Activated CD4-positive, alpha-beta T cell treated with anti-CD3 and anti-CD28 coated beads, Interleukin-2, amount 10 ng/mL, durations not matched to agents 24 days and 14 days (primary cell): ENCODE measurements at regions not wholly inside any gene's neighbourhood (a gene's known extent, or its start where the extent isn't known, plus 50 kb on each side); places are given as distances from the start of the nearest gene placed in this dataset.

Source experiments
- DNase-seq: peaks from one replicate; pipeline ENCODE4 v3.0.0; 2022
- H3K27ac Mint-ChIP-seq: one replicate; pipeline ENCODE4 v1.8.0; 2022; ENCODE audit warnings: mild to moderate bottlenecking, mixed read lengths
- H3K27me3 Mint-ChIP-seq: one replicate; pipeline ENCODE4 v1.8.0; 2022; ENCODE audit warnings: mixed read lengths
- H3K36me3 Mint-ChIP-seq: one replicate; pipeline ENCODE4 v1.8.0; 2022; ENCODE audit warnings: low read depth, mild to moderate bottlenecking, mixed read lengths
- H3K4me1 Mint-ChIP-seq: one replicate; pipeline ENCODE4 v1.8.0; 2021; ENCODE audit warnings: mixed read lengths
- H3K4me3 Mint-ChIP-seq: one replicate; pipeline ENCODE4 v1.8.0; 2022; ENCODE audit warnings: mild to moderate bottlenecking, moderate library complexity, mixed read lengths
- H3K9me3 Mint-ChIP-seq: one replicate; pipeline ENCODE4 v1.8.0; 2021; ENCODE audit warnings: mixed read lengths
- intact Hi-C: fragments of 100-400 bp; cut with micrococcal nuclease; formaldehyde crosslinking; loops from one replicate; pipeline ENCODE4 v1.15.1; 2023

DNA sequence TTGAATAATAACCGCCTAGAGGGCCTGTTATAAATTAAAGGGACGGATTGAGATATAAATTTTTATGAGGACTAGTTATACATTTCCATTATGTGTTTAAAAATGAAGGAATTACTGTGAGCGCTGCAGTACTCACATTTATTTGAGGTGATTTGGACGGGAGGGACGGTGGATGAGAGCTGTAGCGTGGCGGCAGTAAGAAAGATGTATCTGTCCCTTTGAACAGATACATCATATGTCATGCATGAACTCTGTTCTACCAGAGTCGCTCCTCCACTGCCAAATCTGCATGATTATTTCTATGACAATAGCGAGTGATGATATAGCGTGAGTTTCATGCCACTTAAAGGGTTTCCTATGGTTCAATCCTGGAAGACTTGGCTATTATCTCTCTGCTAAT, 538.8 kb downstream of the MCTP2 start:
- H3K27ac Mint-ChIP-seq, result no peak overlapping the region
- no peak for DNase-seq
- peaks cover 2% of the 10 kb centered on the region for H3K4me1 Mint-ChIP-seq
- H3K36me3 Mint-ChIP-seq, result no peaks in the 10 kb centered on the region
- H3K9me3 Mint-ChIP-seq, result no peaks in the 10 kb centered on the region
- H3K4me3 Mint-ChIP-seq, result no peak overlapping the region
- H3K27me3 Mint-ChIP-seq, result no peaks in the 10 kb centered on the region
- intact Hi-C loops, result no loop called here

- peaks cover 2% of the 10 kb centered on the region for H3K4me1 Mint-ChIP-seq
- H3K4me3 Mint-ChIP-seq, result no peak overlapping the region
- intact Hi-C loops, result no loop called here
- H3K36me3 Mint-ChIP-seq, result no peaks in the 10 kb centered on the region
- H3K27ac Mint-ChIP-seq, result no peak overlapping the region
- peak; percentile 13 for DNase-seq
- no peaks in the 10 kb centered on the region for H3K9me3 Mint-ChIP-seq
- H3K27me3 Mint-ChIP-seq, result no peaks in the 10 kb centered on the region
These were observed 545.7 kb downstream of the MCTP2 start for GRCh38 chr15:94777037-94777436.

DNA sequence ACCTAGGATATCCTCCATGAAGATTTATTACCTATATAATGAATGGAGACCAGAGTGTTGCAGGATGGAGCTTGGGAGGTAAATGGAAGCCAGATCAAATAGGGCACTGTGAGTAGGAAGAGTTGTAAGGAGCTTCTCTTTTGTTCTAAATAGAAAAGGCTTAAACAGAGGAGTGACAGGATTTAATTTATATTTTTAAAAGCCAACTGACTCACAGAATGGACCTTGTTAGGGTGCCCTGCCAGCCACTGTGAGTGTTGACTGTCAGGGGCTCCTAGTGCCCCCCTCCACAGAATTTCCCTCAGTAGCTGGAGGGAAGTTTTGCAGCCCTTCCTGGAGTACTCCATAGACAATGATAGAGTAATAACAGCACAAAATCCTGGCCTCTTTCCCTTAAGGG, 547.5 kb downstream of the MCTP2 start:
- Mint-ChIP-seq H3K4me1 (peaks cover 2% of the 10 kb centered on the region), H3K27me3 (no peaks in the 10 kb centered on the region), H3K36me3 (no peaks in the 10 kb centered on the region), H3K27ac (no peak overlapping the region), H3K4me3 (no peak overlapping the region), H3K9me3 (no peaks in the 10 kb centered on the region)
- intact Hi-C loops, result no loop called here
- DNase-seq, result peak; percentile 7

- intact Hi-C loops, result no loop called here
- no peak overlapping the region for H3K4me3 Mint-ChIP-seq
- H3K27me3 Mint-ChIP-seq, result no peaks in the 10 kb centered on the region
- no peak for DNase-seq
- H3K4me1 Mint-ChIP-seq, result no peaks in the 10 kb centered on the region
- no peaks in the 10 kb centered on the region for H3K36me3 Mint-ChIP-seq
- no peaks in the 10 kb centered on the region for H3K9me3 Mint-ChIP-seq
- no peak overlapping the region for H3K27ac Mint-ChIP-seq
These were observed 548.8 kb downstream of the MCTP2 start for GRCh38 chr15:94780166-94780565.

DNA sequence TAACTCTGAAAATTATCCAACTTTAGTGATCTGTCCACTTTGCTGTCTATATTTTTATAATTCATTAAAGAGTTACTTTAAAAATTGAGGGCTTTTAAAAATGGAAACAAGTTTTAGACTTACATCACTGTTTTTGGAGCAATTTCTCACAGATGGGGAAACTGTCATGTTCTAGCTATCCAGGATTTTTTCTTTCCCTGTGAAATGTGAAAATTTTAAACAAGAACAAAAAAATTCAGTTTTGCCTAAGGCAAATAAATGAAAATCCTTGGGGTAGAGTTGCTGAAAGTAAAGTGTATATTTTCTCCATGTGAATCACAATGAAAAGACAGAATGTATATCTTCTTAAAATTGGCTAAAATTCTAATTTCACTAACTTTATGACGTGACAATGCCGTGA, 553.7 kb downstream of the MCTP2 start:
- H3K36me3 Mint-ChIP-seq, result no peaks in the 10 kb centered on the region
- no peaks in the 10 kb centered on the region for H3K27me3 Mint-ChIP-seq
- intact Hi-C loops, result no loop called here
- no peak overlapping the region for H3K4me3 Mint-ChIP-seq
- peak; percentile 9 for DNase-seq
- no peaks in the 10 kb centered on the region for H3K9me3 Mint-ChIP-seq
- no peaks in the 10 kb centered on the region for H3K4me1 Mint-ChIP-seq
- no peak overlapping the region for H3K27ac Mint-ChIP-seq

- Mint-ChIP-seq H3K27me3 (no peaks in the 10 kb centered on the region), H3K4me3 (no peak overlapping the region), H3K27ac (no peak overlapping the region)
These were observed 559.6 kb downstream of the MCTP2 start for GRCh38 chr15:94791008-94791407.

DNA sequence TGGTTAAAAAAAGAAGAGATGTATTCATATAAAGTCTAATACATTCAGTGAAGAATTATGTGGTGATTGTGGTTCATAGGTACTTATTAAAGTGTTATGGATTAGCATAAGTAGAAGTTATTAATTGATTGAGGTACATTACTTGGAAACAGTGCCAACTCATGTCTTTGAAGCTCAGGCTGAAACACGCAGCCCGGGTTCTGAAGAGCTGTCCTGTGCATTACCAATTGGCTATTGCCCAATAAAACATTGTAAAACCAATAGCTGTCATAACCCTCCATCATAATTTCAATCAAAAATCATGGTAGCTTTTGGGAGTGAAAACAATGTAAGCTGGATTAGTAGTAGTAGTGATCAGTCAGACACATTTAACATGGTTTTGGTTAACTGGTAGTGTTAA, 560.1 kb downstream of the MCTP2 start:
- DNase-seq, result no peak
- Mint-ChIP-seq H3K4me1 (no peaks in the 10 kb centered on the region), H3K4me3 (no peak overlapping the region), H3K27me3 (no peaks in the 10 kb centered on the region), H3K27ac (no peak overlapping the region), H3K9me3 (no peaks in the 10 kb centered on the region), H3K36me3 (no peaks in the 10 kb centered on the region)
- intact Hi-C loops, result no loop called here

More at GRCh38 chr15:94791008-94791407, 559.6 kb downstream of the MCTP2 start:
- DNase-seq, result no peak
- Mint-ChIP-seq H3K4me1 (no peaks in the 10 kb centered on the region), H3K9me3 (no peaks in the 10 kb centered on the region), H3K36me3 (no peaks in the 10 kb centered on the region)
- intact Hi-C loops, result no loop called here

- Mint-ChIP-seq H3K27me3 (no peaks in the 10 kb centered on the region), H3K9me3 (no peaks in the 10 kb centered on the region), H3K36me3 (no peaks in the 10 kb centered on the region), H3K27ac (no peak overlapping the region), H3K4me1 (no peaks in the 10 kb centered on the region), H3K4me3 (no peak overlapping the region)
- intact Hi-C loops, result no loop called here
- no peak for DNase-seq
These were observed 560.8 kb downstream of the MCTP2 start for GRCh38 chr15:94792196-94792595.

- Mint-ChIP-seq H3K4me1 (no peaks in the 10 kb centered on the region), H3K27me3 (no peaks in the 10 kb centered on the region), H3K4me3 (no peak overlapping the region), H3K27ac (no peak overlapping the region), H3K9me3 (no peaks in the 10 kb centered on the region), H3K36me3 (no peaks in the 10 kb centered on the region)
- DNase-seq, result no peak
- intact Hi-C loops, result no loop called here
These were observed 561.8 kb downstream of the MCTP2 start for GRCh38 chr15:94793207-94793606.

DNA sequence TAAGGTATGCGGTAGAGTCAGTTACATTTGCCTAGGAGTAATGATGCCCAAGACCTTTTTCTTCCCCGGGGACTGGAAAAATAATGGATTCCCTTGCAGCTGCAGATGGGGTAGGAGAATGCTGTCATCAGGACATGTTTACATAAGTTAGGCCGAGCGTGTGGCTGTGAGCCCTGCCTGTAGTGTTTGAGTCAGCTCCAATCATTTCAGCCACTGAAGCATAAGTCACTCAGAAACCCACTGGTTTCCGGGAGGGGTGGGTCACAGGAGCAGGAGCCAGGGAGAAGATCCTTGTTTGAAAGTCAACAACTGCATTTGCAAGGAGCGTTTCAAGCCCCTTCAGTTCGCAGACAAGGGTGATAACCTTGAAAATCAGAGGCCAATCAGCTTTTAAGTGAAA, 562.3 kb downstream of the MCTP2 start:
- Mint-ChIP-seq H3K27ac (no peak overlapping the region), H3K36me3 (no peaks in the 10 kb centered on the region), H3K4me1 (no peaks in the 10 kb centered on the region), H3K27me3 (no peaks in the 10 kb centered on the region), H3K4me3 (no peak overlapping the region), H3K9me3 (no peaks in the 10 kb centered on the region)
- DNase-seq, result no peak
- intact Hi-C loops, result no loop called here

- no peak for DNase-seq
- Mint-ChIP-seq H3K27me3 (no peaks in the 10 kb centered on the region), H3K4me3 (no peak overlapping the region), H3K4me1 (no peaks in the 10 kb centered on the region), H3K27ac (no peak overlapping the region), H3K9me3 (no peaks in the 10 kb centered on the region), H3K36me3 (no peaks in the 10 kb centered on the region)
- intact Hi-C loops, result no loop called here
These were observed 573.3 kb downstream of the MCTP2 start for GRCh38 chr15:94804613-94805012.

GRCh38 chr15:94815110-94815731, 583.9 kb downstream of the MCTP2 start:
- no peaks in the 10 kb centered on the region for H3K4me1 Mint-ChIP-seq

GRCh38 chr15:94815914-94816313, 584.6 kb downstream of the MCTP2 start:
- DNase-seq, result no peak
- intact Hi-C loops, result no loop called here
- Mint-ChIP-seq H3K27me3 (no peaks in the 10 kb centered on the region), H3K27ac (no peak overlapping the region), H3K4me3 (no peak overlapping the region), H3K4me1 (no peaks in the 10 kb centered on the region), H3K36me3 (no peaks in the 10 kb centered on the region), H3K9me3 (no peaks in the 10 kb centered on the region)

More at GRCh38 chr15:94815110-94815731, 583.9 kb downstream of the MCTP2 start:
- Mint-ChIP-seq H3K36me3 (no peaks in the 10 kb centered on the region), H3K4me3 (no peak overlapping the region), H3K27me3 (no peaks in the 10 kb centered on the region), H3K27ac (no peak overlapping the region), H3K9me3 (no peaks in the 10 kb centered on the region)
- intact Hi-C loops, result no loop called here
- no peak for DNase-seq

DNA sequence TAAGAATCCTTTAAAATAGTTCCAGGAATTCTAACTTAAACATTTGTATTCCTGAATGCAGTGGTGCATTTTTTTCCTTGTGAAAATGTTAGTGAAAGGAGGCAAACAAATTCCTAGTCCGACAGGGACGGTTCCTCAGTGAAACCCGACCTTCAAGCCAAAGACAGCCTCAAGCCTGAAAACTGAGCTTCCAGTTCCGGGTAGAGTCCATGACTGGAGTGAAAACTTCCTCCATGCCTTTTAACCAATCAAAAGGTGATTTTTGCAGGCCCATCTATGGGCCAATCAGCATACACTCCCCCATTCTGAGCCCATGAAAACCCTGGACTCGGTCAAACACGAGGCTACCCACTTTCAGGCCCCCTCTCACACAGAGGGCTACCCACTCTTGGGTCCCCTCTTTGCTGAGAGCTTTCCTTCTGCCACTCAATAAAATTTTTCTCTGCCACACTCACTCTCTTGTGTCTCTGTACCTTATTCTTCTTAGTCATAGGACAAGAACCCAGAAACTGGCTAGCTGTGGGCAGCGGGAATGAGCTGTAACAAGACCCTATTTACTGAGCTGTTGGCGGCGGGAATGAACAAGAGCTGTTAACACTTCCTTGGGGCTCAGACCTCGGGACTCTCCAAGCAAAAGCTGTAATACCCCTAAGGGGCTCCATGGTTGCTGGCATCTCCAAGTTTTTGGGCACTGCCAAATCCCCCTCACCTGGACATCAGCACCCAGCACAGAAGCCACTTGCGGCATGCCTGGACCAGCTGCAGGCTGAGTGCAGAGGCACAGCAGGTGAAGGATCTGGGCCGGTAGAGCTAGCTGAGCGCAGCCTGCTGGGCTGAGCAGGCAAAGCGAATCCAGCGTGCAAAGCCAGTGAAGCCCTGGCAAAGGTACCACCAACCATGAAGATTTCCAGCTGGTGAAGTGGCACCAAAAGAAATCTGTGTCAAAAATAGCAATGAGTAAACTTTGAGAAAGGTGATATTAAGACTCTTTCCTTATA, 598.8 kb downstream of the MCTP2 start:
- DNase-seq, result no peak
- Mint-ChIP-seq H3K9me3 (no peaks in the 10 kb centered on the region), H3K4me1 (no peaks in the 10 kb centered on the region), H3K36me3 (no peaks in the 10 kb centered on the region), H3K27me3 (no peaks in the 10 kb centered on the region), H3K27ac (no peak overlapping the region), H3K4me3 (no peak overlapping the region)
- intact Hi-C loops, result no loop called here
